Epidermal melanocyte (primary cell): ENCODE measurements at regions not wholly inside any gene's neighbourhood (a gene's known extent, or its start where the extent isn't known, plus 50 kb on each side); places are given as distances from the start of the nearest gene placed in this dataset.
A peak's percentile ranks its signal among the peaks of the same experiment; 100 is the strongest.
"Not testable (repeated sequence)": the region's sequence is repeated elsewhere in the genome, so short reads cannot be mapped to it uniquely, and the experiment has no call there.

Experiments
- DNase-seq: peaks from one replicate; pipeline ENCODE4 v3.0.0; 2011; ENCODE audit warnings: low spot score; ENCODE audit not compliant: insufficient read length

DNA sequence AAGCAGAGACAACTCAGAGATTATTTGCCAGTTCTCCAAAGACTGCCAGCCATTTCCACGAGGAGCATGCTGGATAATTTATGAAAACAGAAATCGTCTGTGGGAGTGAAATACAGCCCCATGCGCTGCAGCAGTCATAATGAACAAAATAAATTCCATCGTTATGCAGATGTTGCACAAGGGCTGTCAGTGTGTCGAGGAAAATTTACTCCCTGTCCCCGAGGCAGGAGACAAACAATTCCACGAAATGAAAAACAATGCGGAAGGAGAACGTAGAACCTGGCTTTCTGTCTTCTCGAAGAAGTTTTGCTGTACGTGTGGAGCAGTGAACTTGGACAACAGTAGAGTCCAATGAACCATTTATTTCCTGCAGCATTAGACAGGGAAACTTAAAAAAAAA, 399.4 kb downstream of the CD83 start:
- no peak for DNase-seq

DNA sequence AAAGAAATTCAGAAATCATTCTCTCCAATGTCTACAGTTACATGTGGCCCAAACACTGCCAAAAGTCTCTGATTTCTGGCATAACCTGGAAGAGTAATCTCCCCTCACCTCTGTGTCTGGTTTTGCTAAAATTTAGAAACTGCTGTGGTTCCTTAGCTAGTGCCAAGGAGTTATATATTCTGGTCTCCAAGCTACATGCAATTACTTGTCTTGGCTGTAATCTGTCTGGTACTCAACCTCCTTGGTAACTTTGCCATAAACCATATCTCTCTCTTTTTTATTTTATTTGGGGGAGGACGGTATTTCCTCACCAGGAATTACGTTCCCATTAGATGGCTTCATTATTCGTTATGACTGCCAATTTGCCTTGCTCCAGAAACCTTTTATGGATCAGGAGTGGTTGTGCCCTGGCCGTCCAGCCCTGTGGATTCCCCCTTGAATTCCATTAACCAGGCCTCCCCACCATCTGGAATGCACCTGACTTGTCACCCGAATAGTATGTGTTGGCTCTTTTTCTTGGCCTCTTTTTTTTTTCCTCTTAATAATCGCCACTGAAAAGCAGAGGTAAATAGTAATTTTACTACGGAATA, 400.0 kb downstream of the CD83 start:
- DNase-seq, result no peak

DNA sequence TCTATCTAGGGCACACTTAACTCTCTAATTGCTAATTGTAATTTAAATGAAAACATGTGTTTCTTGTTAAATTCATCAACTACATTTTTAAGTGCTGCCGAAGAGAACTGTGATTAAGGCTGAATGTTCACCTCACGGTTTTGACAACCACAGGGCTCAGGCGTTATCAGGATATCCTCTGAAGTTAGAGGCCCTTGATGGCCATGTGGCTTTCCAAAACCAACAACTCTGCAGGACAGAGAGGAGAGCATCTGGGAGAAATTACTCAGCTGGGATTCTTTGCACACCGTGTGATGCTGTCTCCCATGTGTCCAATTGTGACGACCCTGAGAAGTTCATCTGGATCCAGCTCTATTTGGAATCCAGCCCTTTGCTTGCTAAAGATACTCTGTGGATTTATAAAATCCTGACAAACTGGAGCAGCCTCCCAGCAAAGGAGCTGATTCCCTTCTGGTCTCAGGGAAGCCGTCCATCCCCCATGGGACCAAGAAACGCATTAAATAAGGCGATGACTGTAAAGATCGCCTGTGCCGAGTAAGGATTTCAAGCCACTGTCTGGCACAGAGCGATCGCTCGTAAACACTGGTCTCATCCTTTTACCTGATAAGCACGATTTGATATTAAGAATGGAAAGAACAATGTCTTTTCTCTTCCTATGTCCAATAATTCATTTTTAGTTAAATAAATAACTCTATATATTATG, 401.1 kb downstream of the CD83 start:
- DNase-seq, result peak; percentile 42

DNA sequence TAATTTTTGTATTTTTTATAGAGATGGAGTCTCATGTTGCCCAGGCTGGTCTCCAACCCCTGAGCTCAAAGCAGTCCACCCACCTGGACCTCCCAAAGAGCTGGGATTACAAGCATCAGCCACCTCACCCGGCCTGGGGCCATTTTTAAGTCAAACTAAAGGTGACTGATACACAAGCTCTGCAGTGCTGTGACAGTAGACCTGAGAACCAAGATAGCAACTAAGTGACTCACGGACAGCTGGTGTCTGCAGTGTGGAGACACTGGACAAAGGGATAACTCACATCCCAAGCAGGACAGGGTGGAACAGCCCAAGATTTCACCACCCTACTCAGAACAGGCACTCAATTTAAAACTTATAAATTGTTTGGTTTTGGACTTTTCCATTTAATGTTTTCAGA, 402.5 kb downstream of the CD83 start:
- DNase-seq, result no peak

DNA sequence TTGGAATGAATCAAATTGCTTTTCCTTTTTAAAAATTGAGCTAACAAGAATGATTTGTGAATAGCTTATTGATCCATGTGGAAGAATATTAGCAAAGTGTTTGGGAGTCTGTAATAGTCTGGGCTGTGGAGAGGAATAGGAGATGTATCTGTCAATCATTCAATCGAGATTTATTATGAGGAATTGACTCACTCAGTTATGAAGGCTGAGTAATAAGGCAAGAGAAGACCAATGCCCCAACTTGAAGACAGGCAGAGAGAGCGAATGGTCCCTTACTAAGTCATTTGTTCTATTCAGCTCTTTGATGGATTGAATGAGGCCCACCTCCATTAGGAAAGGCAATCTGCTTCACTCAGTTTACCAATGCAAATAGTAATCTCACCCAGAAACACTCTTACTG, 403.0 kb downstream of the CD83 start:
- DNase-seq, result no peak

DNA sequence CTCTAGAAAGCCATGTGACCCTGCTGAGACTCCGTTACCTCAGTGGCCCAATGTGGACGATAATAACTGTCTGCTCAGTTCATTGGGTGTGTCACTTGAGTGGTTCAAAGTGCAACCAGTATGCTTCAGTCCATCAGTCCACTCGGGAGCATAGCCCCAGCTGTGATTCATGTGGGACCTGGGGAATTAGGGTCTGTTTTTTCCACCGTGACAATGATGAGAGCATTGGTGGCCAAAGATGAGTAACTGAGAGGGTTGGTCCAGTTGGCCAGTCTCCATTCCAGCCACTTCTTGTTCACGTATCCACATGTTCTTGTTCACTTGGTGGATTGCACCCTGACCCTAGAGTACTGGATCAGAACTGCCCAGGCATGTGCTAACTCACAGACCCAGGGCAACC, 403.6 kb downstream of the CD83 start:
- DNase-seq, result no peak

DNA sequence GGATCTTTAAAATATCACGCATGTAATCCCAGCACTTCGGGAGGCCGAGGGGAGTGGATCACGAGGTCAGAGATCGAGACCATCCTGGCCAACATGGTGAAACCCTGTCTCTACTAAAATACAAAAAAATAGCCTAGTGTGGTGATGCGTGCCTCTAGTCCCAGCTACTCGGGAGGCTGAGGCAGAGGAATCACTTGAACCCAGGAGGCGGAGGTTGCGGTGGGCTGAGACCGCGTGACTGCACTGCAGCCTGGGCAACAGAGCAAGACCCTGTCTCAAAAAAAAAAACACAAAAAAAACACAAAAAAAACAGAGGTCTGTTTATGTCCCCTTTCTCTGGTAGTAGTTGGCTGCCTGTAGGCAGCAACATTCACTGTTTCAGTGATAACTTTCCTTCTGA, 404.3 kb downstream of the CD83 start:
- not testable (repeated sequence) for DNase-seq

DNA sequence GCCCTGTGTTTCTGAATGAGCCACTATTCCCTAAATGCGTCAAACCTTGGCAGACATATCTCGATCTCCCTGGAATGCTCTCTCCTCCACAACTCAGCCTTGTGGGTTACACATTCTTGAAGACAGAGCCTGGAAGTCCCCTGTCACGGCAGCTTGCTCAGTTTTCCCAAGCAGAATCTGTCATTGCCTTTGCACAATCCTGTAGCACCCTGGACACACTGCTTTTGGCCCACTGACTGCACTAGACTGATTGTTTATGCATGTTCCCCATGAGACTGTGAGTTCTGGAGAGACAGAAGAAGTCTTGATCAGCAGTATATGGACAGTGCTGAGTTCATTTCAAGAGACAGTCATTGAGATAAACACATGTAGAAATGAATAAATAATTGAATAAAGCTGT, 406.7 kb downstream of the CD83 start:
- DNase-seq, result no peak

DNA sequence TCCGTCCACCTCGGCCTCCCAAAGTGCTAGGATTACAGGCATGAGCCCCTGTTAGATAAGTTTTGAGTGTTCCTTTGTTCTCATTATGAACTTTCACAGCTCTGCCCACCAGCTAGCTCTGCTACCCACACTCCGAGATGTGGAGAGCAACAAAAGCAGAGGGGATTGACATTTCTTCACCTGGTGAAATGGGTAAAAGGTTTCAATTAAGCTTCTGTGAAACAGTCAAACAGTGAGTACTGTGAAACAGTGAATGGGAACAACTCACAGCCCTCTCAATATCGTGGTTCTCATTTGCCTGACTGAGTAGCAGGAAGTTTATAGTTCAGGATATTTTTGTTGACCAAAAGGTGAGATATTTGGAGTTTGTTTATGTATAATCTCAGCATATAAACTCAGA, 412.8 kb downstream of the CD83 start:
- DNase-seq, result no peak

DNA sequence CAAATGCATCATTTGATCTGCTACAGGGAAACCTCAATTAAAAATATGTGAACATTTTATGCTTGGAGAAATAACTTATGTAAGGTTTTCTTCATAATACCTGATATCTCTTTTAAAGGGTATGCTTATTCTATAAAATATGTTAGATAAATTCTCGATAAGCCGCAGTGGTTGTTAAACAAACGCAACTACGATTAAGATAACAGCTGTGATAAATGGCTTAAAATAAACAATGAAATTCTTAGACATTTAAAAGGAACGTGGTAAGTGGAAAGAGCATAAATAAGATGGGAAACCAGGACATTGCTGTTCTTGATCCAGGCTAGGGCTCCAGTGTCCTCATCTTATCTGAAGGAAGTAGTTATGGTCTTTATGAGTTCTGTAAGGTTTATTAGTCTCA, 415.9 kb downstream of the CD83 start:
- no peak for DNase-seq

DNA sequence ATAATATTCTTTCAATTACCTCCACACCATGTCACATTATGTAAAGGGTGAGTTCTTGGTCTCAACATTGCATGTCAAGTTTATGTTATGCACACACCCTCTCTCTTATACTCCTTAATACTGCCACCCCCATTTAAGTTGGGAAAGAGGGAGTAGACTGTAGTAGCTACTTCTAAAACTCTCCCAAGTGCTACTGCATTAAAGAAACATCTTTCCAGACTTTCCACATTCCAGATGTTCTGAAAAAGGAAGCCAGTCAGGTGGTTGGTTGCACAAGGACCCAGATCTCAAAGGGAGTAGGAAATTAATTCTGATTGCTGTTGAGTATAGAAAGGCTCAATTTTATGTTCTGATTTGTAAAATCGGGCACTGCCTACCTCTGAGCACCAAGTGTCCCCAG, 419.5 kb downstream of the CD83 start:
- no peak for DNase-seq

DNA sequence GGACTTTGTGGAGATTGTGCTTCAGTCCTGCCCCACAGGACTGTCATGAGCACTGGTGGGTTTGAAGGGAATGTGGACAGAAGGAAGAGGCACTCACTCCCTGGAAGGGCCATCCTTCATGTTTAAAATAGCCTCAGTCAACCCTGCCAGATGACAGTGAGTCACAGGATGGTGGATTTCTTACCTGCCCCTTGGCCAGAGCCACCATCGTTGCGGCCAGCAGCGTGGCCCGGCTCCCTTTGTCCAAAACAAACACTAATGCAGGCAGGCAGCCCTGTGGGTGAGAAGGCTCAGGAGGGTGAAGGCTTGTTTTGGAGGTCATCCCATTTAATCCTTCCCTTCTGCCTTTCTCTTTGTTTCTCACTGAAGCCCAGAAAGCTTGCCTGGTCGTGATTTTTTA, 422.7 kb downstream of the CD83 start:
- DNase-seq, result no peak

DNA sequence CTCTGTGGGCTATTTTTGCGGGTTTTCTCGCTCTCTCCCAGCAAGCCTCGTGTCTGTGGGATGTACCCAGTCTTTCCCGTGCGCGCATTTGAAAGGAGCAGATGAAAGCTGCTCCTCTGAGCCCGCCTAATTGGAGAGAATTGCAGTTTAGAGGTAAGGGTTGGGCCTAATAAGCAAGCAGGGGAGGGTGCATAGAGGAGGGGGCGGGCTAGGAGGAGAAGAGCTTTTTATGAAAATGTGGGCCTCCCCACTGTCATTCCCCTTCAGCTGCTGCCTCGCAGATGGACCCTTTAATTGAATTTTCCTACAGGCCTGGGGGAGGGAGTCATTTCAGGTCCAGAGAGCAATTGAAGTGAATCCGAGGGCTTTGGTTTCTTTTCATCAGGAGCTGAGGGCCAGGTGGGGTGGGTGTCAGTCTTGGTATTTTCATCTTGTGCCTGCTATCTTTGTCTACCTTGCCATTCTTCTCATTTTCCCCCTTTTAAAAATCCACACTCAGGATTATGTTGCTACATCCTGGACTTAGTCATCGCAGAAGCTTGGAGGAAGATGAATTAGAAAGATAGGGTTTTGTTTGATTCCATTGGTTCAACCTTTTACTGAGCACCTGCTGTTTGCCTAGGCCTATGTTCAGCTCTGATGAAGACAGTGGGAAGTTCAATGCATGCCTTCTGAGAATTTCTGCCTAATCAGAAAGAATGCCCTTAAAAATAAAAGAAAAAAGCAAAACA, 423.4 kb downstream of the CD83 start:
- no peak for DNase-seq

DNA sequence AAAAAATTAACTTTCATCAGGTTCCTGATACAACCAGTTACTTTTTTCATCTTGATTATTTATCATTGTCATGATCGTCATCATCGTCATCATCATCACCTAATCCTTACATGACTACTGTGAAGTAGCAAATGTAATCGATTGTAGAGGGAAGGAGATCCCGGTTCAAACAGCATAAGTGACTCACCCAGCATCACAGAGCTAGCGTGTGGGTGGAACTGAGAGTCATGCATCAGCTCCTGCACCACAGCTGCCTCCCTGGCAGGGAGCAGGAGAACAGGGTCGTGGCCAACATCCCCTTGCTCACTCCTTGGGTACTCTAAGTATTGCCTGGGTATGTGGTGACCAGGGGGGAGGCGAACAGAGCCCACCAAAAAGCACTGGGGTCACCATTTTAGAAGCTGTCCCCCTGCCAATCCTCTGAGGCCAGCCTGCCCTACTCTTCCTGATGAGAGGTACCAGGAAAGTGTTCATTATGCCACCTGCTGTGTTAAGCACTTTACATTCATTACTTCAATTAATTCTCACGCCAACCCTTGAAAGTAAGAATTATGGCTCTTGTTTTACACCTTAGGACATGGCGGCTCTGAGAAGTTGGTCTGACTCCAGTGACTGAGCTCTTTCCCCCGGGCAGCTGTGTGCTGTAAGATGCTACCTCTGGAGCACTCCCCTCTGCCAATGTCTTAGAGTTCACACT, 425.2 kb downstream of the CD83 start:
- DNase-seq, result no peak

DNA sequence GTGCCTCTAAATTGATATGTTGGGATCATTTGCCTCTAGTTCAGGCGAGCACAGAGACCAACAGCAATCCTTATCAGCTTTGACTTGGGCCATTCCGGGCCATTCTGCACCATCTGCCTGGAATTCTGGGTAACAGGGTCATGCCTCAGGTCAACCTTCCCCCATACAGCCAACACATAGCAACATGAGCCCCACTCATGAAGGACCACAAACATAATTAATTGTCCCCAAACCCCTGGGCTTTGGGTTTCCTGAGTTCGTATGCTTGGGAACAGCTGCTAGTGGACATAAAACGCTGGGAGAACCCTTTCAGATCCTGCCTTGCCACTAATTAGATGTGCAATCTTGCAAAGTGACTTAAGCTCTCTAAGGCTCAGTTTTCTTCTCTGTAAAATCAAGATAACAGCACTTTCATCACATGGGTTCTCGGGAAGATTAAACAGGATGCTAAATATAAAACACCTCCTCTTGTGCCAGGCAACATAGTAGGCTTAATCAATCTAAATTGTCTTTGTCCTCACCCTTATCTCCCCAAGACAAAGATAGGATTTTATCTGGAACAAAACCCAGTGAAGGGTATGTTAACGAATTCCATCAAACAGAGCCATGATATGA, 426.5 kb downstream of the CD83 start:
- no peak for DNase-seq

DNA sequence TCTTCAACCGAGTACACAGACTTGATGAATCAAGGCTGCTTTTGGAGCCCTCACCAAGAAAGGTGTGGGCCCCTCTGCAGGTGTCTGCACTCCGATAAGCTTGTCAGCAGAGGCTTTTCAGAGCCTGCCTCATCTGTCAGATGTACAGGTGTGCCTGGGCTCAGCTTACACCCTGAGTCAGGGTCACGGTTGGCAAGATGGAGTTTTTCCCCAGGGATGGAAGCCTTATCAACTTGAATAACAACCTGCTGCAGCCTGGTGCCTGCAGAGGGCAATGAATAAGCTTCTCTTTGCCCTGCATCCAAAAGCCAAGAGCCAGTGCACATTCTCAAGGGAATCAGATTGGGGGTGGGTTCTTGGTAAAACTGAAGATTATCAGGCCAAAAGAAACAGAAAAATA, 427.1 kb downstream of the CD83 start:
- no peak for DNase-seq

DNA sequence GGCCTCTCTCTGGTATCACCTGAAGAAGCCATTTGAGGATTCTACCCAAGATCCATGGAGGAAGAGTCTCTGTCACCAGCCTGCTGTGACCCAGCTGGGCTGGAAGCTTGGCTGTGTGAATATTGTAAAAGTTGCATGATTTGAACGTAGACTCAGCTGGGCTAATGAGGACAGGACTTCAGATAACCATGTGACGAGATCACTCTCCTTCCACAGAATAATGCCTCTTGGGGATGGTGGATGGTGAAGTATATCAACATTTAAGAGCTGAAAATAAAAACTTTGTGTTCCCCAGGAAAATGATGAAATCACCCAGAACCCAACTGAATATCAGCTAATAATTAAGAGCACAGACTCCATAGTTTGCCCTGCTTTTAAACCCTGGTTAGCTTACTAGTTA, 427.9 kb downstream of the CD83 start:
- DNase-seq, result no peak

DNA sequence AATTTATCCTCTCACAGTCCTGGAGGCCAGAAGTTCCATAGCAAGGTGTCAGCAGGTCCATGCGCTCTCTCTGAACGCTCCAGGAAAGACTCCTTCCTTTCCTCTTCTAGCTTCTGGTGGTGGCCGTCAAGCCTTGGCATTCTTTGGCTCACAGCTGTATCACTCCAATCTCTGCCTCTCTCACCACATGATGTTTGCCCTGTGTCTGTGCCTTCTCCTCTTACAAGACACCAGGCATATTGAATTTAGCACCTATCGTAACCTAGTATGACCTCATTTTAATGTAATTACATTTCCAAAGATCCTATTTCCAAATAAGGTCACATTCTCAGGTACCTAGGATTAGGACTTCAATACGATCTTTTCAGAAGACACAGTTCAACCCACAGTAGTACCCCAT, 428.5 kb downstream of the CD83 start:
- no peak for DNase-seq

DNA sequence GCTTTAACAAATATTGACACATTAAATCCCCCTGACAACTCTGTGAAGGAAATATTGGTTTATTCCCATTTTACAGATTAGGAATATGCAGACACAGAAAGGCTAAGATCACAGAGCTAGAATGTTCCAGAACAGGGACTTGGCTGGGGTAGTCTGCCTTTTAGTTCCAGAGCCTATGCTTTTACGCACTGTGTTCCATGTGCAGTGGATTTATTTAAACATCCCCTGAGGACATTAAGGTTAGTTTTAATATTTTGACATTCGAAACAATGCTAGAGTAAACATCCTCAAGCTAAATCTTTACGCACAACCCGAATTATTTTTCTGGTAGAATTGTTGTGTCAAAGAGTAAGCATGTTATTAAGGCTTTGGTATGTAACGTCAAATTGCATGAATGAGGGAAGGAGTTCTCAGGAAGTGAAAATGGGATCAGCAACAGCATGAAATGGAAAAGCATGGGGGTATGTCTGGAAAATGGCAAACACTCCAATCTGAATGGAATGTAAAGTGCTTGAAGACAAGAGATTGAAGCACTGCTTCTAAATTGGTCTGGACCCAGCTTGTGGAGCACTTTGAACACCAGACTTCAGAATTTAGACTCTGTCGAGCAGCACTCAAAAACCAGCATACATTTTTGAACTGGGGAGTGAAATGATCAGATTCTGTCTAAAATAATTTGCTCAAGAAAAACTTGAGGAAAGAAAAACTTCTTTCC, 429.9 kb downstream of the CD83 start:
- no peak for DNase-seq

DNA sequence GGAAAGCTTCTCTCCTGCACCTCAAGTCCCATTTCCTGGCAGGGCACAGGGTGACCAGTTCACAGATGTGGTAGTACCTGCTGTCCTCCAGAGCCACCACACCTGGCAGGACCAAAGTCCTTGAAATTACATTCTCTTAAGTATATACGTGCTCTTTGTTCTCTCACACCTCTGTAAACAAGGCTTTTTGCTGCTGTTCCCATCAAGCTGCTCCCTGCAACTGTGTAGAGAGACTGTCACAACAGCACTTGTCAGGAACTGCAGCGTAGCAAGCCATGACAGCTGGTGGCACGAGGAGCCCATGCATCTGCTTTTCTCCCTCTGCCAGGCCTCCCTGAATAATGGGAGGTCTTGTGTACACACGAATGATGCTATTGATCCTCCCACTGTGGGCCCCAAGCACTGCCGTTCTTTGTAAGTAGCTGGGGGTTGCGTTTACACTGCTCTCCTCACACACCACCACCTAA, 431.8 kb downstream of the CD83 start:
- DNase-seq, result no peak

DNA sequence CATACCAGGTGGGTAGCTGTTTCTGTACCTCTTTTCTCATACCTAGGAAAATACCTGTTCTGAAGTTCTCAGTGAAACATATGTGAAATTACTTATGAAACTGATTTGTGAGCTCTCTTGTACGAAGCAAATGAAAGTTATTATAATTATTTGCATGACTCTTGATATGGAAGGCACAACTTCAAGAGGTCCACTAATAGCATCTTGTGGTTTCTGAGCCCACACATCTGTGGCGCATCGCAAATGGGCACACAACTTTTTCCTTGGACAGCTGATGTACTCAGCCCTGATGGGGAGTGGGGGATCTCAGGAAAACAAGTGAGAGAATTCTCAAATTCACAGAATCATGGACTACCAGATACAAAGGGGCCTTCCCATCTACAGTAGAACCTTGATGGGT, 432.3 kb downstream of the CD83 start:
- no peak for DNase-seq
